Caco-2 (cell line): ENCODE measurements at regions not wholly inside any gene's neighbourhood (a gene's known extent, or its start where the extent isn't known, plus 50 kb on each side); places are given as distances from the start of the nearest gene placed in this dataset.
A peak's percentile ranks its signal among the peaks of the same experiment; 100 is the strongest.

Experiments
- BruUV-seq: library from RNA; stranded (reverse); fragments of 400-500 nt; replicated peaks from 2 replicates; lab custom pipeline; 2021; lab: Mats Ljungman, UMichigan
- CTCF ChIA-PET: fragments of 300-600 bp; sonication (Branson Sonifier 250); formaldehyde crosslinking; loops from one replicate; lab custom pipeline; 2022; ENCODE audit warnings: antibody characterized with exemption; lab: Charles Lee
- POLR2A ChIA-PET: fragments of 300-600 bp; sonication (Branson Sonifier 250); formaldehyde crosslinking; loops from one replicate; lab custom pipeline; 2022; ENCODE audit warnings: antibody characterized with exemption; lab: Charles Lee
- DNase-seq, 2 experiments: peaks; one replicate each; pipeline versions ENCODE4 v3.0.0 to v3.0.0-alpha.2; 2020 to 2022
- H3K27me3 ChIP-seq: replicated peaks from 2 replicates; pipeline ENCODE4 v1.6.0; 2011; ENCODE audit warnings: low read length; ENCODE audit not compliant: control insufficient read depth, insufficient read depth
- H3K36me3 ChIP-seq: 2 replicates; pipeline ENCODE4 v1.5.1; 2011; ENCODE audit warnings: low read length; ENCODE audit not compliant: control insufficient read depth, insufficient read depth
- H3K4me1 ChIP-seq: fragments of 250-450 bp; sonication (Bioruptor Pico); 2 replicates; pipeline ENCODE4 v1.5.1; 2020; ENCODE audit warnings: mild to moderate bottlenecking
- H3K4me3 ChIP-seq: 2 replicates; pipeline ENCODE4 v1.5.1; 2011; ENCODE audit warnings: low read depth, mild to moderate bottlenecking, control low read depth, low read length
- H3K9me3 ChIP-seq: fragments of 250-450 bp; sonication (Bioruptor Pico); 2 replicates; pipeline ENCODE4 v1.5.1; 2020; ENCODE audit warnings: mild to moderate bottlenecking, moderate library complexity
- H3K27ac Mint-ChIP-seq: one replicate; pipeline ENCODE4 v1.8.0; 2022; ENCODE audit warnings: mixed read lengths; ENCODE audit not compliant: unreplicated experiment
- H3K27me3 Mint-ChIP-seq: one replicate; pipeline ENCODE4 v1.8.0; 2022; ENCODE audit warnings: mixed read lengths; ENCODE audit not compliant: insufficient read depth, unreplicated experiment
- H3K36me3 Mint-ChIP-seq: one replicate; pipeline ENCODE4 v1.8.0; 2022; ENCODE audit warnings: mild to moderate bottlenecking, mixed read lengths; ENCODE audit not compliant: insufficient read depth, unreplicated experiment
- H3K4me1 Mint-ChIP-seq: one replicate; pipeline ENCODE4 v1.8.0; 2022; ENCODE audit warnings: low read depth, mixed read lengths; ENCODE audit not compliant: unreplicated experiment
- H3K4me3 Mint-ChIP-seq: one replicate; pipeline ENCODE4 v1.8.0; 2022; ENCODE audit warnings: mild to moderate bottlenecking, moderate library complexity, mixed read lengths; ENCODE audit not compliant: unreplicated experiment
- H3K9me3 Mint-ChIP-seq: one replicate; pipeline ENCODE4 v1.8.0; 2022; ENCODE audit warnings: mixed read lengths; ENCODE audit not compliant: unreplicated experiment
- intact Hi-C: fragments of 100-400 bp; cut with micrococcal nuclease; formaldehyde crosslinking; loops from one replicate; pipeline ENCODE4 v1.10.0; 2022; ENCODE audit not compliant: unreplicated experiment
- TF ChIP-seq, protein P1 (sequence below), 2 experiments: fragments of 200-600 bp in 1 of 2; IDR thresholded peaks; 1 replicate in 1 of 2; 2 replicates in 1 of 2; pipeline versions ENCODE4 v1.5.1 to v1.8.0; 2011 to 2022; ENCODE audit warnings: antibody characterized with exemption in 1 of 2, control low read depth in 1 of 2, inconsistent platforms in 1 of 2, low read depth in 1 of 2, low read length in 1 of 2, mild to moderate bottlenecking in 1 of 2, moderate library complexity in 1 of 2; ENCODE audit not compliant: insufficient read depth in 1 of 2, severe bottlenecking in 1 of 2, unreplicated experiment in 1 of 2

DNA sequence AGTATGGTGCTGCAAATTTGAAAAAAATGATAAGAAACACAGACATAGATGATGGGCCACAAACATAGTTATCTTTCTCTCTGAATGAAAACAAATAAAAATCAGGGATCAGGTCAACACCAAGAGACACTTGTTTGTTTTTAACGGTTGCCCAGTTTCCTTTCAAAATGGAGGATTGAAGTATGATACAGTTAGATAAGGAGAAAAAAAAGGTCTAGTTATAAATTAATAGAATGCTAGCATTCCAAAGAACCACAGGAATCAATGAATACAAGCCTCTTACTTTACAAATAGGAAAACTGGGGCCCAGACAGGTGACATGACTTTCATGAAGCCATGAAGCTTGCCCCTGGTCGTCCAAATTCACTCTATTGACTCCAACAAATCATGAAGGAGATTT lies 305.1 kb downstream of the ZNF621 start:
- TF ChIP-seq, protein P1, sequence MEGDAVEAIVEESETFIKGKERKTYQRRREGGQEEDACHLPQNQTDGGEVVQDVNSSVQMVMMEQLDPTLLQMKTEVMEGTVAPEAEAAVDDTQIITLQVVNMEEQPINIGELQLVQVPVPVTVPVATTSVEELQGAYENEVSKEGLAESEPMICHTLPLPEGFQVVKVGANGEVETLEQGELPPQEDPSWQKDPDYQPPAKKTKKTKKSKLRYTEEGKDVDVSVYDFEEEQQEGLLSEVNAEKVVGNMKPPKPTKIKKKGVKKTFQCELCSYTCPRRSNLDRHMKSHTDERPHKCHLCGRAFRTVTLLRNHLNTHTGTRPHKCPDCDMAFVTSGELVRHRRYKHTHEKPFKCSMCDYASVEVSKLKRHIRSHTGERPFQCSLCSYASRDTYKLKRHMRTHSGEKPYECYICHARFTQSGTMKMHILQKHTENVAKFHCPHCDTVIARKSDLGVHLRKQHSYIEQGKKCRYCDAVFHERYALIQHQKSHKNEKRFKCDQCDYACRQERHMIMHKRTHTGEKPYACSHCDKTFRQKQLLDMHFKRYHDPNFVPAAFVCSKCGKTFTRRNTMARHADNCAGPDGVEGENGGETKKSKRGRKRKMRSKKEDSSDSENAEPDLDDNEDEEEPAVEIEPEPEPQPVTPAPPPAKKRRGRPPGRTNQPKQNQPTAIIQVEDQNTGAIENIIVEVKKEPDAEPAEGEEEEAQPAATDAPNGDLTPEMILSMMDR (IDR thresholded peaks at IDR 0.05; ENCODE audit: insufficient read depth in 1 of 2, low read depth in 1 of 2, low read length in 1 of 2, severe bottlenecking in 1 of 2, unreplicated experiment in 1 of 2): no peak
- H3K27ac Mint-ChIP-seq: peak overlapping the region; percentile 42
- no peaks in the 10 kb centered on the region for H3K36me3 Mint-ChIP-seq

DNA sequence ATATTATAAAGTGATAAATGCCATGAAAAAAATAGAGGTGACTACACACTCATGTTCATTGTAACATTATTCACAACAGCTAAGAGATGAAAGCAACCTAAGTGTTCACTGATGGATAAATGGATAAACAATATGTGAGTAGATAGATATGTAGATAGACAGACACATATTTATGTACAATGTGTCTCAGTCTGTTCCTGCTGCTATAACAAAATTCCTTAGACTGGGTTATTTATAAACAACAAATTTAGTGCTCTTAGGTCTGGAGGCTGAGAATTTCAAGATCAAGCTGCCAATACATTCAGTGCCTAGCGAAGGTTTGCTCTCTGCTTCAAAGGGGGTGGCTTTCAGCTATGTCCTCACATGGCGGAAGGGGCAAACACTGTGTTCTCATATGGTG lies 312.5 kb downstream of the ZNF621 start:
- no peak for DNase-seq
- BruUV-seq: no TSS peak
- intact Hi-C loops: no loop called here
- H3K27ac Mint-ChIP-seq: no peak overlapping the region
- CTCF ChIA-PET: no interaction called here
- Histone ChIP-seq H3K9me3 (no peaks in the 10 kb centered on the region; the same call in 1 of the 2 replicates), H3K27me3 (no peaks in the 10 kb centered on the region), H3K36me3 (no peaks in the 10 kb centered on the region), H3K4me3 (no peak overlapping the region), H3K4me1 (peaks cover 7% of the 10 kb centered on the region; the same call in 1 of the 2 replicates)
- no peaks in the 10 kb centered on the region for H3K9me3 Mint-ChIP-seq
- no peaks in the 10 kb centered on the region for H3K27me3 Mint-ChIP-seq
- POLR2A ChIA-PET: no interaction called here
- H3K36me3 Mint-ChIP-seq: no peaks in the 10 kb centered on the region
- peaks cover 6% of the 10 kb centered on the region for H3K4me1 Mint-ChIP-seq
- TF ChIP-seq, protein P1 (IDR thresholded peaks at IDR 0.05; ENCODE audit: insufficient read depth in 1 of 2, low read depth in 1 of 2, low read length in 1 of 2, severe bottlenecking in 1 of 2, unreplicated experiment in 1 of 2): no peak
- H3K4me3 Mint-ChIP-seq: no peak overlapping the region

More for the DNA sequence above, 305.1 kb downstream of the ZNF621 start:
- Mint-ChIP-seq H3K9me3 (no peaks in the 10 kb centered on the region), H3K4me3 (no peak overlapping the region), H3K4me1 (peaks cover 15% of the 10 kb centered on the region), H3K27me3 (no peaks in the 10 kb centered on the region)
- intact Hi-C loops: no loop called here
- POLR2A ChIA-PET: no interaction called here
- Histone ChIP-seq H3K4me3 (no peak overlapping the region), H3K36me3 (no peaks in the 10 kb centered on the region), H3K4me1 (peaks cover 13% of the 10 kb centered on the region; the same call in 1 of the 2 replicates), H3K27me3 (no peaks in the 10 kb centered on the region), H3K9me3 (no peaks in the 10 kb centered on the region; the same call in 1 of the 2 replicates)
- BruUV-seq: no TSS peak
- CTCF ChIA-PET: no interaction called here
- DNase-seq: no peak

DNA sequence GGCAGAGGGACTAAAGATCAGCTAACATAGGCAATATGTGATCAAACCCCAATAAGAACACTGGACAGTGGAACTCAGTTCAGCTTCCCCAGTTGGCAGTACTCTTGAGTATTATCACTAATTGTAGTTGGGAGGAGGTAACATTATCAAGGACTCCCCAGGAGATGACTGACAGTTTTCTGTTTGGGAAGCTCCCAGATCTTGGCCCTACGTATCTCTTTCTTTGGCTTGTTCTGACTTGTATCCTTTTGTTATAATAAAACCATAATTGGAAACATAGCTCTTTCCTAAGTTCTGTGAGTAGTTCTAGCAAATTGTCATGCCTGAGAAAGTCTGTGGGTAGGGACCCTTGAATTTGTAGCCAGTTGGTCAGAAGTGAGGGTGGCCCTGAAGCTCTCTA lies 316.4 kb downstream of the ZNF621 start:
- ChIA-PET POLR2A (no interaction called here), CTCF (no interaction called here)
- Mint-ChIP-seq H3K9me3 (no peaks in the 10 kb centered on the region), H3K4me1 (no peaks in the 10 kb centered on the region), H3K36me3 (no peaks in the 10 kb centered on the region), H3K4me3 (no peak overlapping the region), H3K27ac (no peak overlapping the region), H3K27me3 (no peaks in the 10 kb centered on the region)
- no peaks in the 10 kb centered on the region for H3K9me3 ChIP-seq
- DNase-seq: no peak
- TF ChIP-seq, protein P1 (IDR thresholded peaks at IDR 0.05; ENCODE audit: insufficient read depth in 1 of 2, low read depth in 1 of 2, low read length in 1 of 2, severe bottlenecking in 1 of 2, unreplicated experiment in 1 of 2): no peak
- H3K27me3 ChIP-seq: no peaks in the 10 kb centered on the region
- intact Hi-C loops: loop anchor here (10.0 kb wide), 1 partner anchor 354 kb away; the partner anchor contains the start of gene CTNNB1
- BruUV-seq: no TSS peak
- H3K4me3 ChIP-seq: no peak overlapping the region
- 0 out of 2 replicates have a peak, but pooled peaks cover 3% of the 10 kb centered on the region for H3K4me1 ChIP-seq
- no peaks in the 10 kb centered on the region for H3K36me3 ChIP-seq
